GM12878 (cell line): ENCODE measurements at regions not wholly inside any gene's neighbourhood (a gene's known extent, or its start where the extent isn't known, plus 50 kb on each side); places are given as distances from the start of the nearest gene placed in this dataset.

ENCODE experiments used
- ATAC-seq: fragments of 200-7000 bp; cut with Tn5 transposase; 3 replicates; pipeline ENCODE4 v1.9.1; 2020; ENCODE audit warnings: mild to moderate bottlenecking, moderate library complexity
- BruUV-seq: library from RNA; stranded (reverse); fragments of 400-500 nt; replicated peaks from 2 replicates; lab custom pipeline; 2021; lab: Mats Ljungman, UMichigan
- CTCF ChIA-PET: fragments of 300-600 bp; sonication (Branson Sonifier 250); formaldehyde crosslinking; extraction: SDS; loops from one replicate; lab custom pipeline; 2021; ENCODE audit warnings: inconsistent platforms; lab: Yijun Ruan, JAX
- POLR2A ChIA-PET: fragments of 350-600 bp; formaldehyde crosslinking; extraction: SDS; loops from one replicate; lab custom pipeline; 2021; ENCODE audit warnings: inconsistent platforms; lab: Charles Lee
- RAD21 ChIA-PET: fragments of 300-600 bp; sonication (Branson Sonifier 250); formaldehyde crosslinking; loops from one replicate; lab custom pipeline; 2023; ENCODE audit warnings: antibody characterized with exemption; ENCODE audit not compliant: unreplicated experiment; lab: Charles Lee
- SMC1A ChIA-PET: fragments of 300-600 bp; sonication (Branson Sonifier 250); formaldehyde crosslinking; loops from one replicate; lab custom pipeline; 2023; ENCODE audit not compliant: unreplicated experiment, uncharacterized antibody; lab: Charles Lee
- DNase-seq: peaks from one replicate; pipeline ENCODE4 v3.0.0-alpha.2; 2011; ENCODE audit warnings: low read depth, low spot score
- FAIRE-seq: peaks from 3 replicates; lab custom pipeline; 2011; peaks lifted over from hg19 to GRCh38; lab: Jason Lieb, UNC
- H2AFZ ChIP-seq: 2 replicates; pipeline ENCODE4 v1.6.0; 2011; ENCODE audit warnings: low read depth, low read length, control low read depth; ENCODE audit not compliant: control insufficient read depth
- H3K27ac ChIP-seq: 2 replicates; pipeline ENCODE4 v1.5.1; 2011; ENCODE audit warnings: control low read depth; ENCODE audit not compliant: control insufficient read depth, insufficient read depth
- H3K27me3 ChIP-seq, 2 experiments: replicated peaks in 1 of 2; 2 replicates each; pipeline versions ENCODE4 v1.6.0 to v1.6.1; 2011; ENCODE audit warnings: low read length in 1 of 2; ENCODE audit not compliant: control insufficient read depth in 2 of 2, insufficient read depth in 2 of 2
- H3K36me3 ChIP-seq, 2 experiments: 2 replicates each; pipeline ENCODE4 v1.5.1; 2011; ENCODE audit warnings: low read length in 1 of 2; ENCODE audit not compliant: control insufficient read depth in 2 of 2, insufficient read depth in 2 of 2
- H3K4me1 ChIP-seq: 2 replicates; pipeline ENCODE4 v1.6.1; 2011; ENCODE audit warnings: mild to moderate bottlenecking, low read length, moderate library complexity, mixed read lengths; ENCODE audit not compliant: control insufficient read depth, insufficient read depth
- H3K4me2 ChIP-seq: 2 replicates; pipeline ENCODE4 v1.6.0; 2011; ENCODE audit warnings: control low read depth; ENCODE audit not compliant: control insufficient read depth, insufficient read depth
- H3K4me3 ChIP-seq: fragments of 200-600 bp; sonication (generic); 2 replicates; pipeline ENCODE4 v1.5.1; 2016
- H3K79me2 ChIP-seq: 2 replicates; pipeline ENCODE4 v1.6.0; 2011; ENCODE audit warnings: low read length; ENCODE audit not compliant: control insufficient read depth, insufficient read depth
- H3K9ac ChIP-seq: 2 replicates; pipeline ENCODE4 v1.8.0; 2011; ENCODE audit warnings: low read length, control low read depth, mixed read lengths; ENCODE audit not compliant: control insufficient read depth, insufficient read depth
- H3K9me3 ChIP-seq: replicated peaks from 3 replicates; pipeline ENCODE4 v1.5.1; 2011; ENCODE audit warnings: mild to moderate bottlenecking, low read length; ENCODE audit not compliant: control insufficient read depth, insufficient read depth
- H4K20me1 ChIP-seq: 2 replicates; pipeline ENCODE4 v1.6.0; 2011; ENCODE audit not compliant: control insufficient read depth, insufficient read depth
- EP300 ChIP-seq, 2 experiments: fragments of 150-350 bp in 1 of 2; IDR thresholded peaks; 2 replicates each; pipeline ENCODE4 v1.6.1; 2011 to 2012; ENCODE audit warnings: low read depth in 2 of 2, low read length in 2 of 2, borderline replicate concordance in 1 of 2, improper control_type of control experiment in 1 of 2, inconsistent platforms in 1 of 2; ENCODE audit not compliant: control insufficient read depth in 1 of 2
- ETV6 ChIP-seq, 2 experiments: fragments of 450-650 bp in 1 of 2; IDR thresholded peaks in 1 of 2; conservative IDR thresholded peaks in 1 of 2; 2 replicates each; pipeline ENCODE4 v1.6.1; 2014; ENCODE audit warnings: antibody characterized with exemption in 1 of 2, borderline replicate concordance in 1 of 2, low read depth in 1 of 2, mild to moderate bottlenecking in 1 of 2, moderate library complexity in 1 of 2
- HDAC6 ChIP-seq: fragments of 200-600 bp; sonication (generic); IDR thresholded peaks from one replicate; pipeline ENCODE4 v1.8.0; 2017; ENCODE audit warnings: antibody characterized with exemption; ENCODE audit not compliant: unreplicated experiment
- IKZF2 ChIP-seq, 2 experiments: fragments of 450-650 bp; IDR thresholded peaks; 2 replicates each; pipeline ENCODE4 v1.6.1; 2017; ENCODE audit warnings: mild to moderate bottlenecking in 2 of 2, moderate library complexity in 2 of 2
- MTA3 ChIP-seq: IDR thresholded peaks from 2 replicates; pipeline ENCODE4 v1.6.1; 2012; ENCODE audit warnings: low read length, inconsistent platforms, borderline replicate concordance
- NFXL1 ChIP-seq: fragments of 450-650 bp; IDR thresholded peaks from 2 replicates; pipeline ENCODE4 v1.6.1; 2017; ENCODE audit warnings: antibody characterized with exemption, mild to moderate bottlenecking, borderline replicate concordance
- NRF1 ChIP-seq: conservative IDR thresholded peaks from 2 replicates; pipeline ENCODE4 v1.6.1; 2011; ENCODE audit warnings: mild to moderate bottlenecking, low read depth, low read length, improper control_type of control experiment
- RB1 ChIP-seq: fragments of 450-650 bp; formaldehyde crosslinking; IDR thresholded peaks from 2 replicates; pipeline ENCODE4 v1.6.1; 2017; ENCODE audit warnings: mild to moderate bottlenecking, borderline replicate concordance
- RFX5 ChIP-seq: IDR thresholded peaks from 2 replicates; pipeline ENCODE4 v1.6.1; 2011; ENCODE audit warnings: low read depth, low read length, improper control_type of control experiment
- SPI1 ChIP-seq: IDR thresholded peaks from 2 replicates; pipeline ENCODE4 v1.6.1; 2011; ENCODE audit warnings: low read depth, mild to moderate bottlenecking, low read length, moderate library complexity, borderline replicate concordance; ENCODE audit not compliant: insufficient read depth
- SREBF2 ChIP-seq: IDR thresholded peaks from 2 replicates; pipeline ENCODE4 v1.6.1; 2012; ENCODE audit warnings: mild to moderate bottlenecking, low read length
- TAF1 ChIP-seq: IDR thresholded peaks from 2 replicates; pipeline ENCODE4 v1.6.1; 2011; ENCODE audit warnings: mild to moderate bottlenecking, low read depth, low read length, borderline replicate concordance
- WGBS: methylation state at CpG from one replicate; pipeline ENCODE4 v1.1.6; 2016; ENCODE audit warnings: low lambda C conversion rate; ENCODE audit not compliant: insufficient replicate concordance, insufficient coverage; ENCODE audit errors: missing lambda C conversion rate; 5-methylcytosine and 5-hydroxymethylcytosine counted together
- in situ Hi-C: fragments of 300-500 bp; cut with MboI; formaldehyde crosslinking; loops from 9 replicates; pipeline ENCODE4 v1.14.3; 2018; ENCODE audit warnings: mixed read lengths
- intact Hi-C: fragments of 100-400 bp; cut with micrococcal nuclease; formaldehyde crosslinking; loops from one replicate; pipeline ENCODE4 v1.14.2; 2022; ENCODE audit not compliant: unreplicated experiment
- TF ChIP-seq, protein P1 (sequence below): fragments of 450-650 bp; IDR thresholded peaks from 2 replicates; pipeline ENCODE4 v1.6.1; 2018; ENCODE audit warnings: borderline replicate concordance, mild to moderate bottlenecking; ENCODE audit not compliant: partially characterized antibody
- TF ChIP-seq, protein P2 (sequence below): fragments of 450-650 bp; IDR thresholded peaks from 2 replicates; pipeline ENCODE4 v1.6.1; 2017; ENCODE audit warnings: borderline replicate concordance

DNA sequence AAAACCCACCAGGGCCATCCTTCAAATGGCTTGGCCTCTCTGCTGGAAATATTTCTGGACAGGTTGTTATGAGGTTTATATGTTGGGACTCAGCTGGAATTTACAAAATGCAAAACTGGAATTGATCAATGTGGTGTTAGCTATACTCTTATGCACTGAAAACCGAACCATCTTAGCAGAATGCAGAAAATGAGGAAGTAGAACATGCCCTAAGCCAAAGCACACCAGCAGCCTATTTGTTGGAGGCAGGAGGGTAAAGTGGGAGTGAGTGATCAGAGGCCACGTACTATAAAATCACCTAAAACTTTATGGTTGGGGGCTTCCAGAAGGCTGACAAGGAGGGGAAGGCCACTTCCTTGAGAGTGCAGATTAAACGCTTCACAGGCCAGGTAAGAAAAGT, 63.6 kb upstream of the C5orf63 start:
- intact Hi-C loops, result no loop called here
- ChIA-PET RAD21 (no interaction called here), POLR2A (no interaction called here), SMC1A (no interaction called here), CTCF (interaction anchor here (1.1 kb wide), 1 partner anchor 26 kb away, joined by 3 read pairs; no protein-coding TSS in a partner anchor)
- FAIRE-seq (no peak), ATAC-seq (peak; percentile 53; the same call in 1 of the 3 replicates), DNase-seq (no peak)
- WGBS, result 0% methylated on average over 3 of the region's 3 CpGs
- H3K9me3 ChIP-seq, result no peaks in the 10 kb centered on the region
- in situ Hi-C loops, result no loop called here
- no peaks in the 10 kb centered on the region for H3K36me3 ChIP-seq
- no peak overlapping the region for H2AFZ ChIP-seq
- no peaks in the 10 kb centered on the region for H3K27me3 ChIP-seq
- BruUV-seq, result no TSS peak
- no peak for TF ChIP-seq TAF1
- peak; percentile 27; the same call in 1 of the 2 replicates for TF ChIP-seq SPI1
- H3K79me2 ChIP-seq, result no peaks in the 10 kb centered on the region
- H4K20me1 ChIP-seq, result no peaks in the 10 kb centered on the region
- H3K4me2 ChIP-seq, result no peak overlapping the region
- H3K4me1 ChIP-seq, result no peaks in the 10 kb centered on the region
- H3K4me3 ChIP-seq, result no peak overlapping the region
- no peak overlapping the region for H3K27ac ChIP-seq
- no peak overlapping the region for H3K9ac ChIP-seq

DNA sequence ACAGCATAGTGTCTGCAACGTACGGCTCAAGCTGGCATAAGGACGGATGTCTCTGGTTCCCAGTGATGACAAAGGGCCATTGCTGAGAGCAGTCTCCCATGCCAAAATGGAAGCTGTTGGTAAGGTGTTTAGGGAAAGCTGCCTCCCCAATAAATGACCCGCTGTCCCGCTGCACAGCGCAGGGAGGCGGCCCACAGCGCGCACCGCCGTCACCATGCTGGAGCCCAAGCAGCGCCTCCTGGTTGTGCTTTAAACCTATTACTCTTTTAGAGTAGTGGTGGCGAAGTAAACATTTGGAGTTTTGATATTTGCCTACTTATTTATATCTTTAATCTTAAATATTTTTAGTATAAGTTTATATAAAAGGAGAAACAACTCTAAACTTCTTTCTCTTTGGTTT, 70.4 kb upstream of the C5orf63 start:
- WGBS, result 78% methylated on average over 13 of the region's 13 CpGs
- POLR2A ChIA-PET, result no interaction called here
- no peak for FAIRE-seq
- no peak for TF ChIP-seq HDAC6
- no peak for TF ChIP-seq EP300 (IDR thresholded peaks at IDR 0.05; ENCODE audit: borderline replicate concordance in 1 of 2, control insufficient read depth in 1 of 2, low read depth in 2 of 2, low read length in 2 of 2)
- TF ChIP-seq NRF1, result no peak
- TF ChIP-seq RFX5, result no peak
- no peak for TF ChIP-seq RB1
- TF ChIP-seq NFXL1, result no peak
- TF ChIP-seq SREBF2, result no peak
- no peak for TF ChIP-seq ETV6 (conservative IDR thresholded peaks at IDR 0.05 in 1 of 2, IDR thresholded peaks at IDR 0.05 in 1 of 2; ENCODE audit: borderline replicate concordance in 1 of 2, low read depth in 1 of 2)
- TF ChIP-seq, protein P1, sequence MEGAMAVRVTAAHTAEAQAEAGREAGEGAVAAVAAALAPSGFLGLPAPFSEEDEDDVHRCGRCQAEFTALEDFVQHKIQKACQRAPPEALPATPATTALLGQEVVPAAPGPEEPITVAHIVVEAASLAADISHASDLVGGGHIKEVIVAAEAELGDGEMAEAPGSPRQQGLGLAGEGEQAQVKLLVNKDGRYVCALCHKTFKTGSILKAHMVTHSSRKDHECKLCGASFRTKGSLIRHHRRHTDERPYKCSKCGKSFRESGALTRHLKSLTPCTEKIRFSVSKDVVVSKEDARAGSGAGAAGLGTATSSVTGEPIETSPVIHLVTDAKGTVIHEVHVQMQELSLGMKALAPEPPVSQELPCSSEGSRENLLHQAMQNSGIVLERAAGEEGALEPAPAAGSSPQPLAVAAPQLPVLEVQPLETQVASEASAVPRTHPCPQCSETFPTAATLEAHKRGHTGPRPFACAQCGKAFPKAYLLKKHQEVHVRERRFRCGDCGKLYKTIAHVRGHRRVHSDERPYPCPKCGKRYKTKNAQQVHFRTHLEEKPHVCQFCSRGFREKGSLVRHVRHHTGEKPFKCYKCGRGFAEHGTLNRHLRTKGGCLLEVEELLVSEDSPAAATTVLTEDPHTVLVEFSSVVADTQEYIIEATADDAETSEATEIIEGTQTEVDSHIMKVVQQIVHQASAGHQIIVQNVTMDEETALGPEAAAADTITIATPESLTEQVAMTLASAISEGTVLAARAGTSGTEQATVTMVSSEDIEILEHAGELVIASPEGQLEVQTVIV, result no peak
- no peak for TF ChIP-seq MTA3
- TF ChIP-seq IKZF2 (IDR thresholded peaks at IDR 0.05), result no peak
- TF ChIP-seq, protein P2, sequence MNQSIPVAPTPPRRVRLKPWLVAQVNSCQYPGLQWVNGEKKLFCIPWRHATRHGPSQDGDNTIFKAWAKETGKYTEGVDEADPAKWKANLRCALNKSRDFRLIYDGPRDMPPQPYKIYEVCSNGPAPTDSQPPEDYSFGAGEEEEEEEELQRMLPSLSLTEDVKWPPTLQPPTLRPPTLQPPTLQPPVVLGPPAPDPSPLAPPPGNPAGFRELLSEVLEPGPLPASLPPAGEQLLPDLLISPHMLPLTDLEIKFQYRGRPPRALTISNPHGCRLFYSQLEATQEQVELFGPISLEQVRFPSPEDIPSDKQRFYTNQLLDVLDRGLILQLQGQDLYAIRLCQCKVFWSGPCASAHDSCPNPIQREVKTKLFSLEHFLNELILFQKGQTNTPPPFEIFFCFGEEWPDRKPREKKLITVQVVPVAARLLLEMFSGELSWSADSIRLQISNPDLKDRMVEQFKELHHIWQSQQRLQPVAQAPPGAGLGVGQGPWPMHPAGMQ, result no peak

More for the DNA sequence above, 70.4 kb upstream of the C5orf63 start:
- H3K27ac ChIP-seq, result no peak overlapping the region
- H3K9ac ChIP-seq, result no peak overlapping the region
- H2AFZ ChIP-seq, result no peak overlapping the region
- H4K20me1 ChIP-seq, result no peaks in the 10 kb centered on the region
- no peaks in the 10 kb centered on the region for H3K79me2 ChIP-seq
- no peak overlapping the region for H3K4me3 ChIP-seq
- H3K9me3 ChIP-seq, result no peaks in the 10 kb centered on the region
- H3K27me3 ChIP-seq, result no peaks in the 10 kb centered on the region
- no peaks in the 10 kb centered on the region for H3K4me1 ChIP-seq
- intact Hi-C loops (no loop called here), in situ Hi-C loops (no loop called here)
- ChIA-PET RAD21 (no interaction called here), SMC1A (no interaction called here), CTCF (no interaction called here)
- no peak for ATAC-seq
- no peak for DNase-seq
- no peak overlapping the region for H3K4me2 ChIP-seq
- no peaks in the 10 kb centered on the region for H3K36me3 ChIP-seq
- BruUV-seq, result no TSS peak
